ENCODE measurements at regions not wholly inside any gene's neighbourhood (a gene's known extent, or its start where the extent isn't known, plus 50 kb on each side); places are given as distances from the start of the nearest gene placed in this dataset.

DNA sequence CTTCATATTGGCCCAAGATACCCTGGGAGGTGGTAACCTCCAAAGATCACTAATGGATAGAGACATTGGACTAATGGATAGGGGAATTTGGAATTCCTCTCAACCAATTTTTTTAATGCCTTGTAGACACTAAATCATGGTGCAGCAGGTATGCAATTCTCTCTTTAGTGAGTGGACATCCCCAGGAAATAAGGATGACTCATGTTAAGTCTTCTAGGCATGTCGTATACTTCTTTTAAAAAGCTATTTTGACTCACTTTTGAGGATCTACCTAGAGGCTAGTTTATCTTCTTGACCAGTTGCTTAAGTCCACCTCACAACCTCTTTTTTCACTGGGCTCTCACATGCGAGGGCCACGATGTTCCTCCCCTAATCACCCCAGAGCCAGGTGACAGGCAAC, 211.6 kb upstream of the CDH12 start:
- Histone ChIP-seq H3K27me3 (no peaks in the 10 kb centered on the region), H3K36me3 (no peaks in the 10 kb centered on the region), H3K9me3 (no peaks in the 10 kb centered on the region), H3K4me3 (no peak overlapping the region)
- DNase-seq: no peak

DNA sequence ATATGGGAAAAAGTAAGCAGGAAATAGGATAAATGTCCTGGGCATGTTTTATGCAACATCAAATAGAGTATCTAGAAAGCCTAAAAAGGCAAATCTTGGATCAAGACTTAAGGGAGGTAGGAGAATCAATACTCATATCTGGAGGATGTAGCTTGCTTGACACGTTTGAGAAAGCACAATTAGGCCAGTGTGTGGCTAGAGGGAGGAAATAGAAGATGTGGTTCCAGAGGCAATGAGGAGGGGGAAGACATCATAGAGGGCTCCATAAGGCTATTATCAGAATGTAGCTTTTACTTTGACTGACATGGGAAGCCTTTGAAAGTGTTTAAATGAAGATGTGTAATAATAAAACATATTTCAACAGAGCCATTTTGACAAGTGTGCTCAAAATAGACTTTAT, 200.7 kb upstream of the CDH12 start:
- no peak for DNase-seq
- Histone ChIP-seq H3K9me3 (no peaks in the 10 kb centered on the region), H3K27me3 (no peaks in the 10 kb centered on the region), H3K36me3 (no peaks in the 10 kb centered on the region), H3K4me3 (no peak overlapping the region)

DNA sequence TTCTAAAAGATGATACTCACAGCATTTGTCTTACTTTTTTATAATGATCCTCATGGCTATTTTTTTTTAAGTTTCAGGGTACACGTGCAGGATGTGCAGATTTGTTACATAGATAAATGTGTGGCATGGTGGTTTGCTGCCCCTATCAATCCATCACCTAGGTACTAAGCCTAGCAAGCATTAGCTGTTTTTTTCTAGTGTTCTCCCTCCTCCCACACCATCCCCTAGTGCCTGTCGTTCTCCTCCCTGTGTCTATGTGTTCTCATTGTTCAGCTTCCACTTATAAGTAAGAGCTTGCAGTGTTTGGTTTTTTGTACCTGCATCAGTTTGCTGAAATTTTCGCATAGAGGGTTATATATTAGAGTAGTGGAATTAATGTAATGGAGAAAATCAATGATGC, 189.1 kb upstream of the CDH12 start:
- H3K9me3 ChIP-seq: no peaks in the 10 kb centered on the region
- H3K36me3 ChIP-seq: no peaks in the 10 kb centered on the region
- no peak for DNase-seq
- H3K27me3 ChIP-seq: no peaks in the 10 kb centered on the region
- no peak overlapping the region for H3K4me3 ChIP-seq

- Histone ChIP-seq H3K9me3 (no peaks in the 10 kb centered on the region), H3K4me3 (no peak overlapping the region), H3K36me3 (no peaks in the 10 kb centered on the region), H3K27me3 (no peaks in the 10 kb centered on the region)
- no peak for DNase-seq
Observed at GRCh38 chr5:23035555-23036090, 182.5 kb upstream of the CDH12 start.

DNA sequence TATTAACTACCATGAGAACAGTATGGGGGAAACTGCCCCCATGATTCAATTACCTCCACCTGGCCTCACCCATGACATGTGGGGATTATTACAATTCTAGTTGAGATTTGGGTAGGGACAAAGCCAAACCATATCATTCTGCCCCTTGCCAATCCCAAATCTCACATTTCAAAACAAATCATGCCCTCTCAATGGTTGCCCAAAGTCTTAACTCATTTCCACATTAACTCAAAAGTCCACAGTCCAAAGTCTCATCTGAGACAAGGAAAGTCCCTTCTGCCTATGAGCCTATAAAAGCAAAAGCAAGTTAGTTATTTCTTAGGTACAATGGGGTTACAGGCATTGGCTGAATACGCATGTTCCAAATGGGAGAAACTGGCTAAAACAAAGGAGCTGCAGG, 180.7 kb upstream of the CDH12 start:
- no peaks in the 10 kb centered on the region for H3K9me3 ChIP-seq
- no peak for DNase-seq
- no peaks in the 10 kb centered on the region for H3K36me3 ChIP-seq
- H3K27me3 ChIP-seq: no peaks in the 10 kb centered on the region
- H3K4me3 ChIP-seq: no peak overlapping the region

DNA sequence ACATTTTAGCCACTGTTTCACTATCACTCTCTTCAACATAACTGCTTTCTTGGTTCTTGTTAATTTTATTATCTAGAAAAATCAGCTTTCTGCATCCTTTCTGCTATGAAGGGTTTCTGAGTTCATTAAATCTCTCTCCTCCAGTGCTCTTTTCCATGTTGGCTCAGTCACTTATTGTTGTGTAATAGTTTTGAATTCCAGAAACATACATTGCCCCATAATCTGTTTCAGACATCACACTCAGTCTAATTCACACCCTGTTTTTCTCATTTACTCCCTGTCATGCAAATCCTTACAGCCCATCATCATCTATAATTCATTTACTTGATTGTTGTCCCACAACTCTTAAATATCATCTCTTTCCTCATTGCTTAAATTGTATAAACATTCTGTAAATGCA, 176.1 kb upstream of the CDH12 start:
- no peak for DNase-seq
- no peaks in the 10 kb centered on the region for H3K9me3 ChIP-seq
- no peak overlapping the region for H3K4me3 ChIP-seq
- no peaks in the 10 kb centered on the region for H3K36me3 ChIP-seq
- H3K27me3 ChIP-seq: no peaks in the 10 kb centered on the region

GRCh38 chr5:23028445-23029021, 175.4 kb upstream of the CDH12 start:
- no peak overlapping the region for H3K4me3 ChIP-seq
- no peaks in the 10 kb centered on the region for H3K9me3 ChIP-seq
- DNase-seq: no peak
- no peaks in the 10 kb centered on the region for H3K36me3 ChIP-seq
- no peaks in the 10 kb centered on the region for H3K27me3 ChIP-seq

GRCh38 chr5:23027830-23028229, 174.7 kb upstream of the CDH12 start:
- no peaks in the 10 kb centered on the region for H3K36me3 ChIP-seq
- no peaks in the 10 kb centered on the region for H3K9me3 ChIP-seq
- no peak for DNase-seq
- H3K27me3 ChIP-seq: no peaks in the 10 kb centered on the region
- H3K4me3 ChIP-seq: no peak overlapping the region

DNA sequence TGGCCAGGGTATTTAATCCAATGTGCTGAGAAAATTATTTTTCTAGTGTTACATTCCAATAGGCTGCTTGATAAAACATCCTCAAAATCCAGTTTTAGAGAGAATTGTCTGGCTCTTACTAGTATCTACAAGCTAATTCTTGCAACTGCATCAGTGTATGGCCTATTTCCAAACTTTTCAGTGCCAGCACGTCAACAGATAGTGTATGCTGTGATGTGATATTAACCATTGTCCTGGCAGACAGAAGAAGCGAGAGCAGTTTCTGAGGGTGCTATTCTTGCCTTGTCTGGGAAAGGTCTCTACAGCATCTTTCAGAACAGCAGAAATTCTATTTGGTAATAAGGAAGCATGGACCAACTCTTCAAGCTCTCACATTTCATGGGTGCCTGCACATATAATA, 174.2 kb upstream of the CDH12 start:
- no peaks in the 10 kb centered on the region for H3K36me3 ChIP-seq
- no peak for DNase-seq
- no peak overlapping the region for H3K4me3 ChIP-seq
- H3K9me3 ChIP-seq: no peaks in the 10 kb centered on the region
- no peaks in the 10 kb centered on the region for H3K27me3 ChIP-seq

- peak; percentile 6 for DNase-seq
- Histone ChIP-seq H3K4me3 (no peak overlapping the region), H3K27me3 (no peaks in the 10 kb centered on the region), H3K36me3 (no peaks in the 10 kb centered on the region), H3K9me3 (no peaks in the 10 kb centered on the region)
Observed at GRCh38 chr5:23026252-23027170, 173.4 kb upstream of the CDH12 start.

DNA sequence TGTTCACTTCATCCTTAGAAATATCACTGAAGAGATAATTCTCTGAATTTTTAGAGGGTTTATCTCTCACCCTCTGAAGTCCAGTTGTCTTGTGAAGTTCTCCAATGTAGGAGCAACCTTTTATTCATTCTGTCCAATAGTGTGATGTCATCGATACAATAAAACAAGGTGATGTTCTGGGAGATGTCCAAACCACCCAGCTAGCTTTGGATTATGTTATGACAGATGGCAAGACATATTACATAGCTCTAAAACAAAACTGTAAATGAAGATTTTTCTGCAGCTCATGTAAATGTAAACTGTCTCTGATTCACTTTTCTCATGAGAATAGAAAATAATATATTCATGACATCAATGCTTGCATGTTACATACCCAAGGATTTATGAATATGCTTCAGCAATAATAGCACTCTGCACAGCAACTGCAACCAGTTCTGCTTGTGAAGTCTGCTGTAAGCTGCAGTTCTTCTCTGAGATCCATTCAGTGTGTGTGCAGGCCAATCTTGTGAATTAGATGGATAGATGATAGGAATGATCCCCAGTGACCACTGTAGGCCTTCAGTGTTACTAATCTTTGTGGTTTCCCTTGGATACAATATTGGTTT, 172.6 kb upstream of the CDH12 start:
- no peak for DNase-seq
- Histone ChIP-seq H3K36me3 (no peaks in the 10 kb centered on the region), H3K9me3 (no peaks in the 10 kb centered on the region), H3K27me3 (no peaks in the 10 kb centered on the region), H3K4me3 (no peak overlapping the region)

DNA sequence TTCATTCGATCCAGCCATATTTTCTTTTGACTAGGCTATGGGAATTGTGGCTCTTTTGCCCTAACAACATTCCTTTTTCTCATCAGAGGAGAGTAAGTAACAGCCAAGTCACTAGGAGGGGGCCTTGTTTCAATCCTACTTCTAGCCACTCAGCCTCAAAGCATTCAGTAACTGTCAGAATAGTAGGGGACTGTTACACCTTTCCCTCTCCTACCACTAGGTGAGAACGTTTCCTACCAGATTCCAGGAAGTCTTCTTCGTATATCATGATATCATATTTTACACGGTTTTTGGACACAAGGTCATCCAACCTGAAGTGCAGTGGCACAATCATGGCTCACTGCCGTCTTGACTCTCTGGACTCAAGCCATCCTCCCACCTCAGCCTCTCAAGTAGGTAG, 171.3 kb upstream of the CDH12 start:
- Histone ChIP-seq H3K36me3 (no peaks in the 10 kb centered on the region), H3K4me3 (no peak overlapping the region), H3K27me3 (no peaks in the 10 kb centered on the region), H3K9me3 (no peaks in the 10 kb centered on the region)
- DNase-seq: no peak

DNA sequence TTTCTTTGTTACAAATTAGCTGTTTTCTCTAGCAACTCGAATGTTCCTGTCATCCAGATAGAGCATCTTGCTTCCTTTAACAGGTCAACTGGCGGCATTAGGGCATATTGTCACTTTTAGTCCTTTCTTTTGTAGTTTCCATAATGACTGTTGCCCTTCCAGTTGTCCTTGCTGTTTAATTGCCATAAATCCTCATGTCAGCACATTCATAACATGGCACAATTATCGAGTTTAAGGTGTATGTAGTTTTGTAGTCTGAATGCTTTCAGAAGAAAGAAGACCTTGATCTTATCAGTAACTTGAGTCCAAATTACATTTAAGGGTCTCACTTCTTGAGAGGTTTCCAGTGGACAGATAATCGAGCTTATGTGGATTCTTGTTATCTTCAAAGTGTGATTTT, 161.7 kb upstream of the CDH12 start:
- H3K27me3 ChIP-seq: no peaks in the 10 kb centered on the region
- H3K4me3 ChIP-seq: no peak overlapping the region
- no peaks in the 10 kb centered on the region for H3K9me3 ChIP-seq
- no peak for DNase-seq
- H3K36me3 ChIP-seq: no peaks in the 10 kb centered on the region

GRCh38 chr5:23014266-23014665, 161.1 kb upstream of the CDH12 start:
- peak overlapping the region; percentile 55; the same call in 1 of the 2 replicates for H3K4me3 ChIP-seq
- H3K9me3 ChIP-seq: no peaks in the 10 kb centered on the region
- H3K36me3 ChIP-seq: no peaks in the 10 kb centered on the region
- DNase-seq: no peak
- no peaks in the 10 kb centered on the region for H3K27me3 ChIP-seq

DNA sequence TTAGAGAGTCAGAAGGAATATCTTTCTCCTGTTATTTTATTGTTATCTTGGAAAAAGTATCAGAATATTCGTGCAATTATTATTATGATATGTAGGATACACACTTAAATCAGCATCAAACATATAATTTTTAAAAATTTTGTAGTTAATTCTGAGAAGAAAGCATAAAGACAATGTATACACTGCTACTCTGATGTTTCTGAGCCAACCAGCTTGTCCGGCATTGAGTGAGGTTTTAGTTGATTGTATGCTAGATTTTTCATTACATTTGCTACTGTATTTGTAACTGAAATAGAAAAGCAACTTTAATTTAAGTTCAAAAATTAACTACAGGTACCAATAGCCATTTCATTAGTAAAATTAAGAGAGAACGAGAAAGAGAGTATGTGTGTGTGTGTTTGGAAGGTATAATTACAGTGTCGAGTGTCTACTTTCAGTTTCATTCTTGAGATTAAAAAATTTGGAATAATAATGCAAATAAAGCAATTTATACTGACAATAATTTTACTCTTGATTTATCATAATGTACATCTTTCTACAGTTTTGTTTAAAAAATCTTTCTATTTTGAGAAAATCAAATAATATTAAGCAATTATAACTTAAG, 160.4 kb upstream of the CDH12 start:
- DNase-seq: no peak
- Histone ChIP-seq H3K4me3 (peak overlapping the region; percentile 55), H3K36me3 (no peaks in the 10 kb centered on the region), H3K27me3 (no peaks in the 10 kb centered on the region), H3K9me3 (no peaks in the 10 kb centered on the region)

DNA sequence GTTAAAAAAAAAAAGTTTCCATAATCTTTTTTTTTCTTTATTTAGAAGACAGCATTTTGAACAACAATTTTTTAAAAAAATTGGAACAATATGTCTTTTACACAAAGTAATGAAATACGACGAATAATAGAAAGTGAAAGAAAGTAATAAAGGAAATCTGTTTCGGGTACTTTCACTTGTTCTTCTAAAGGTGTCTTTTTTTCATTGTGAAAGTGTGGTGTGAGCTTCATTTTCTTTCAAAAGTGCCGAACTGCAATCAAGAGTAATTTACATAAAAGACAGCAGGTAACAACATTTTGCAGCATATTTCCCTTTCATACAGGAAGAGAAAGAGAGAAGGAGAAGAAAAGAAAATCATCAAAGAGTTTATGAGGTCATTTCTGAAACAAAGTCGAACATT, 159.7 kb upstream of the CDH12 start:
- Histone ChIP-seq H3K4me3 (peak overlapping the region; percentile 55), H3K9me3 (no peaks in the 10 kb centered on the region), H3K36me3 (no peaks in the 10 kb centered on the region), H3K27me3 (no peaks in the 10 kb centered on the region)
- no peak for DNase-seq

DNA sequence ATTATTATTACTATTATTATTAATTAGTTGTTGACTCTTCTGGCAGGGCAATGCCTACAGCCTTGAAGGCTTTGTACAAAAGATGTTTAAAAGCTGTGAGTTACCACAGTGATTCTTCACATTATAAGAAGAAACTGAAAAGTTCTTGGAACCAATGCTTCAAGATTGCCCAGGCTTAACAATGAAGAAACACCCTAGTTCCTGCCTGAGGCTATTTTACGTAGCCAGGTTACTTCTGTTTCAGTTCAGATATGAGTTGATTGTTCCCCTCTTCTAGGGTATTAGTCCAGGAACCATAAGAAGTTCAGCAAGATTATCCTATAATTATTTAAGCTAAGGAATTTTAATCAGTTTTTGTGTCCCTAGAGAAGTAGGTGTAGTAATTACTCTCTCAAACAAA, 154.6 kb upstream of the CDH12 start:
- H3K36me3 ChIP-seq: no peaks in the 10 kb centered on the region
- no peak for DNase-seq
- H3K4me3 ChIP-seq: no peak overlapping the region
- no peaks in the 10 kb centered on the region for H3K9me3 ChIP-seq
- H3K27me3 ChIP-seq: no peaks in the 10 kb centered on the region

All from MG63 (cell line).